PC-9 (cell line): ENCODE measurements at regions not wholly inside any gene's neighbourhood (a gene's known extent, or its start where the extent isn't known, plus 50 kb on each side); places are given as distances from the start of the nearest gene placed in this dataset.
A peak's percentile ranks its signal among the peaks of the same experiment; 100 is the strongest.

Source experiments
- BruUV-seq: library from RNA; stranded (reverse); fragments of 400-500 nt; replicated peaks from 2 replicates; lab custom pipeline; 2021; lab: Mats Ljungman, UMichigan
- CTCF ChIA-PET: fragments of 300-600 bp; sonication (Branson Sonifier 250); formaldehyde crosslinking; loops from one replicate; lab custom pipeline; 2022; ENCODE audit warnings: antibody characterized with exemption; lab: Charles Lee
- POLR2A ChIA-PET: fragments of 300-600 bp; sonication (Branson Sonifier 250); formaldehyde crosslinking; loops from one replicate; lab custom pipeline; 2022; ENCODE audit warnings: antibody characterized with exemption; ENCODE audit not compliant: unreplicated experiment; lab: Charles Lee
- DNase-seq, 2 experiments: peaks; one replicate each; pipeline versions ENCODE4 v3.0.0 to v3.0.0-alpha.2; 2015 to 2022; ENCODE audit warnings: mixed read lengths in 1 of 2
- H2AFZ ChIP-seq: fragments of 200-600 bp; sonication (generic); 2 replicates; pipeline ENCODE4 v1.8.1; 2017; ENCODE audit warnings: antibody characterized with exemption
- H3F3A ChIP-seq: fragments of 200-600 bp; sonication (generic); 2 replicates; pipeline ENCODE4 v1.8.1; 2017; ENCODE audit warnings: antibody characterized with exemption, mild to moderate bottlenecking, low read depth; ENCODE audit not compliant: insufficient read depth
- H3K27ac ChIP-seq: fragments of 200-600 bp; sonication (generic); 2 replicates; pipeline ENCODE4 v1.6.1; 2016; ENCODE audit warnings: mixed run types
- H3K27me3 ChIP-seq: fragments of 200-600 bp; sonication (generic); 2 replicates; pipeline ENCODE4 v1.6.1; 2016; ENCODE audit warnings: low read depth, mixed run types; ENCODE audit not compliant: insufficient read depth
- H3K36me3 ChIP-seq: fragments of 200-600 bp; sonication (generic); 2 replicates; pipeline ENCODE4 v1.6.1; 2016; ENCODE audit warnings: low read depth, mixed run types
- H3K4me1 ChIP-seq: fragments of 200-600 bp; sonication (generic); replicated peaks from 2 replicates; pipeline ENCODE4 v1.6.1; 2016; ENCODE audit warnings: mixed run types; ENCODE audit not compliant: insufficient read depth
- H3K4me2 ChIP-seq: fragments of 200-600 bp; sonication (generic); 2 replicates; pipeline ENCODE4 v1.6.1; 2017; ENCODE audit warnings: mixed run types
- H3K4me3 ChIP-seq: fragments of 200-600 bp; sonication (generic); 2 replicates; pipeline ENCODE4 v1.6.1; 2016; ENCODE audit warnings: mixed run types
- H3K79me2 ChIP-seq: fragments of 200-600 bp; sonication (generic); 2 replicates; pipeline ENCODE4 v1.6.1; 2017; ENCODE audit warnings: low read depth, mixed run types
- H3K9me2 ChIP-seq: fragments of 200-600 bp; sonication (generic); 2 replicates; pipeline ENCODE4 v1.8.1; 2017; ENCODE audit warnings: mild to moderate bottlenecking; ENCODE audit not compliant: insufficient read depth
- H3K9me3 ChIP-seq: fragments of 200-600 bp; sonication (generic); 2 replicates; pipeline ENCODE4 v1.8.1; 2016; ENCODE audit warnings: low read depth; ENCODE audit not compliant: insufficient read depth
- H4K20me1 ChIP-seq: fragments of 200-600 bp; sonication (generic); 2 replicates; pipeline ENCODE4 v1.8.1; 2017; ENCODE audit not compliant: insufficient read depth
- EZH2 ChIP-seq: fragments of 200-600 bp; sonication (generic); IDR thresholded peaks from 2 replicates; pipeline ENCODE4 v1.8.0; 2017; ENCODE audit warnings: antibody characterized with exemption, low read depth
- intact Hi-C: fragments of 100-400 bp; cut with micrococcal nuclease; formaldehyde crosslinking; loops from one replicate; pipeline ENCODE4 v1.10.0; 2022; ENCODE audit not compliant: unreplicated experiment
- TF ChIP-seq, protein P1 (sequence below): fragments of 200-600 bp; sonication (generic); conservative IDR thresholded peaks from 2 replicates; pipeline ENCODE4 v1.6.1; 2017; ENCODE audit warnings: mixed run types, antibody characterized with exemption, mild to moderate bottlenecking, moderate library complexity

DNA sequence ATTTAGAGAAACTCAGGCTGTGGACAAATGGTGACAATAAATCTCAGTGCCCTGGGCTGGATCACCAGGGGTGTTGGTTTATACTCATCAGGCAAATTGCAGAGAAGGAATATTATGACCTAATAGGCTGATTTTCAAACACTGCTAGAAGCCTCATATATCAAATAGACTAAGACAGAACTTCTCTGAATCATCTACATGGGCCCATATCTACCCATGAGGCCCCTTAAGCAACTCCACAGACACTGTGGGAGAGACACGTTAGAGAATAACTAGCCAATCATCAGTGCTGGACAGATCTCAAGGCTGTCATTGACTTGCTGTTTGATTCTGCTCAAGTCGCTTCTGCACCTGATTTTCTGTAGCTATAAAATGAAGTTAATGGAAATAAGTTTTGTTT, 545.8 kb downstream of the SOX6 start:
- BruUV-seq = no TSS peak

DNA sequence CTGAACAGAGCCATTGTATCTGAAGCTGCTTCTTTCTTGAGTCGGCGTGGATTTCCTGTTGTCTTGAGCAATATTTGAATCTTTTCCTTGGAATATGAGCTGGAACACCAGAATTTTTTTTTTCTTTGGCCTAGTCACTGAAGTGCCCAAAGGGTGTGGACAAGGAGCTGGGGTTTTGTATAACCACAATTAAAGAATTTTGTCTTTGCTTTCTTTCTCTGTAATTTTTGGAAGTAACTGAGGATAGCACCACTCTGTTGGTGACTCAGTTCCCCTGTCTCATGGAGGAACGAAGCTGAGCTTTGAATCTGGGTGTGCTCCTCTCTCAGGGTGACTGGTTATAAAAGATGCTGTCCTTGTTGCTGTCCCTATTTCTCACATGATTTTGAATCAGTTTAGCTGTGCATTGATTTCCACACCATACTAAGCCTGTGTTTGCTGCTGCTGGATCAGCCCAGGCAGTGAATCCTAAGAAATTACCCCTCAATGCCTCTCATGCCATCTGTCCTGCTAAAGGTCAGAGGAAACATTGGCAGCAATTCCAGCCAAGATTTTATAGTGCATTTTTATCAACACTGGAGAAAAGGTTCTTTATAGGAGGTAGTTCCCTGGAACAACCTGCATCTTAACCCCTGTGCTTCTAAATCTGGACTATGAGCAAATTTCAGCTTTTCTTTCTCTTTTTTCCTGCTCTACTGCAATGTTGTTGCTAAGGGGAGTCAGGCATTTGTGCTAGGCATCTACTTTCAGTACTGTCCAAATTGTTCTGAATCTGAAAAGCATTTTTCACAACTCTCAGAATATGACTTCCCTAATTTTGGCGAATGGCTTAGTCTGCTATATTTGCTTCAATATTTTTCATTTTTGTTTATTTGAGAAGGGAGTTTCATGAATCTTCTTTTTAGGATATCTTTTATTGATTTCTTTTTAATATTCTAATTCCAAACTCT, 540.8 kb downstream of the SOX6 start:
- TF ChIP-seq, protein P1, sequence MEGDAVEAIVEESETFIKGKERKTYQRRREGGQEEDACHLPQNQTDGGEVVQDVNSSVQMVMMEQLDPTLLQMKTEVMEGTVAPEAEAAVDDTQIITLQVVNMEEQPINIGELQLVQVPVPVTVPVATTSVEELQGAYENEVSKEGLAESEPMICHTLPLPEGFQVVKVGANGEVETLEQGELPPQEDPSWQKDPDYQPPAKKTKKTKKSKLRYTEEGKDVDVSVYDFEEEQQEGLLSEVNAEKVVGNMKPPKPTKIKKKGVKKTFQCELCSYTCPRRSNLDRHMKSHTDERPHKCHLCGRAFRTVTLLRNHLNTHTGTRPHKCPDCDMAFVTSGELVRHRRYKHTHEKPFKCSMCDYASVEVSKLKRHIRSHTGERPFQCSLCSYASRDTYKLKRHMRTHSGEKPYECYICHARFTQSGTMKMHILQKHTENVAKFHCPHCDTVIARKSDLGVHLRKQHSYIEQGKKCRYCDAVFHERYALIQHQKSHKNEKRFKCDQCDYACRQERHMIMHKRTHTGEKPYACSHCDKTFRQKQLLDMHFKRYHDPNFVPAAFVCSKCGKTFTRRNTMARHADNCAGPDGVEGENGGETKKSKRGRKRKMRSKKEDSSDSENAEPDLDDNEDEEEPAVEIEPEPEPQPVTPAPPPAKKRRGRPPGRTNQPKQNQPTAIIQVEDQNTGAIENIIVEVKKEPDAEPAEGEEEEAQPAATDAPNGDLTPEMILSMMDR = no peak
- no peak for TF ChIP-seq EZH2
- H3K9me2 ChIP-seq = no peaks in the 10 kb centered on the region; the same call in 1 of the 2 replicates
- H3K27ac ChIP-seq = peak overlapping the region; percentile 100
- no TSS peak for BruUV-seq
- peak overlapping the region; percentile 68 for H3K4me2 ChIP-seq
- peak overlapping the region; percentile 68; the same call in 1 of the 2 replicates for H2AFZ ChIP-seq
- ChIA-PET CTCF (no interaction called here), POLR2A (interaction anchor here (0.6 kb wide), 1 partner anchor 794 kb away, joined by 3 read pairs; no protein-coding TSS in a partner anchor)
- no peaks in the 10 kb centered on the region for H3K79me2 ChIP-seq
- no peaks in the 10 kb centered on the region for H3K36me3 ChIP-seq
- peaks cover 31% of the 10 kb centered on the region; the same call in 1 of the 2 replicates for H3F3A ChIP-seq
- H3K27me3 ChIP-seq = no peaks in the 10 kb centered on the region
- H4K20me1 ChIP-seq = no peaks in the 10 kb centered on the region
- H3K4me1 ChIP-seq = peaks cover 37% of the 10 kb centered on the region
- H3K9me3 ChIP-seq = no peaks in the 10 kb centered on the region
- H3K4me3 ChIP-seq = peak overlapping the region; percentile 37; the same call in 1 of the 2 replicates
- intact Hi-C loops = loop anchor here (1.0 to 5.0 kb wide), 5 partner anchors 47 to 792 kb away; no protein-coding TSS in a partner anchor
- no peak for DNase-seq

More for the DNA sequence above, 545.8 kb downstream of the SOX6 start:
- peaks cover 13% of the 10 kb centered on the region for H3K4me1 ChIP-seq
- POLR2A ChIA-PET = no interaction called here
- no peaks in the 10 kb centered on the region; the same call in 1 of the 2 replicates for H3K9me2 ChIP-seq
- H4K20me1 ChIP-seq = no peaks in the 10 kb centered on the region
- no peak for DNase-seq
- CTCF ChIA-PET = no interaction called here
- no peak overlapping the region for H2AFZ ChIP-seq
- H3K4me2 ChIP-seq = no peak overlapping the region
- H3K4me3 ChIP-seq = no peak overlapping the region
- H3F3A ChIP-seq = peaks cover 11% of the 10 kb centered on the region; the same call in 1 of the 2 replicates
- TF ChIP-seq, protein P1 = no peak
- TF ChIP-seq EZH2 = no peak
- no peaks in the 10 kb centered on the region for H3K36me3 ChIP-seq
- no peaks in the 10 kb centered on the region for H3K27me3 ChIP-seq
- intact Hi-C loops = no loop called here
- no peak overlapping the region for H3K27ac ChIP-seq
- H3K79me2 ChIP-seq = no peaks in the 10 kb centered on the region
- H3K9me3 ChIP-seq = no peaks in the 10 kb centered on the region

DNA sequence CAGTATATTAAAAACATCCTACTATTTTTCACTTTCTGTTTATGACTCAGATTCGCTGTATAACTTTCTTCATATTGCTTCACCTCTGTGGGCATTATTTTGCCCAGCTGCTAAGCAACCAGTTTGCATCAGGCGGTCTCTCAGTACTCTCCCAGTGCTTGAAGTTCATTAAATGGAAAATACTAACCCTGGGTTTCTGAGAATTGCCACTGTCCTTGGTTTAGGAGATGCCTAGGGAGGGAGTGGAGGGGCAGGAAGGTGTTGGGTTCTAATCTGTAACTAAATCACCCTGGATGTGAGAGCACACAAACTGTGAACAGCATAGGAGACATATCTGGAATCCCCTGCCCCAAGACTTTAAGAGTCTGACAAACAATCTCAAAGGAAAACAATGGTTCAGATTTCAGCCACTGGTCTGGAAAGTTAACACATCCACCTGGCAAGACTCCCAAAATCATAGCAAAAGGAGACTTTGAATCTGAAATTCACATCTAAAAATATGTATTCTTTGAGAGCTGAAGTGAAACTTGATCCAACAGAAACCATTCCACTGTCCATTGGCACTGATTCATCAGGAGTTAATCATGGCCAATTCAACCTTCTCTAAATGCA, 540.0 kb downstream of the SOX6 start:
- peak; percentile 64 to 87 for DNase-seq
- H3K27ac ChIP-seq = peak overlapping the region; percentile 100
- no peak overlapping the region for H2AFZ ChIP-seq

More for the DNA sequence above, 540.0 kb downstream of the SOX6 start:
- Histone ChIP-seq H3K36me3 (no peaks in the 10 kb centered on the region), H3K4me2 (peak overlapping the region; percentile 68), H4K20me1 (no peaks in the 10 kb centered on the region), H3K79me2 (no peaks in the 10 kb centered on the region), H3K4me1 (peaks cover 37% of the 10 kb centered on the region), H3F3A (peaks cover 31% of the 10 kb centered on the region; the same call in 1 of the 2 replicates), H3K9me2 (no peaks in the 10 kb centered on the region; the same call in 1 of the 2 replicates), H3K4me3 (0 out of 2 replicates have a peak overlapping the region, but pooled peaks have one; percentile 6), H3K27me3 (no peaks in the 10 kb centered on the region), H3K9me3 (no peaks in the 10 kb centered on the region)
- ChIA-PET CTCF (no interaction called here), POLR2A (interaction anchor here (0.7 kb wide), 1 partner anchor 1997 kb away, joined by 3 read pairs; no protein-coding TSS in a partner anchor)
- no TSS peak for BruUV-seq
- no peak for TF ChIP-seq EZH2
- TF ChIP-seq, protein P1 = no peak
- intact Hi-C loops = loop anchor here (1.0 to 5.0 kb wide), 5 partner anchors 48 to 791 kb away; no protein-coding TSS in a partner anchor
